PC-9 (cell line): ENCODE measurements at regions not wholly inside any gene's neighbourhood (a gene's known extent, or its start where the extent isn't known, plus 50 kb on each side); places are given as distances from the start of the nearest gene placed in this dataset.

Source experiments
- BruUV-seq: library from RNA; stranded (reverse); fragments of 400-500 nt; replicated peaks from 2 replicates; lab custom pipeline; 2021; lab: Mats Ljungman, UMichigan
- CTCF ChIA-PET: fragments of 300-600 bp; sonication (Branson Sonifier 250); formaldehyde crosslinking; loops from one replicate; lab custom pipeline; 2022; ENCODE audit warnings: antibody characterized with exemption; lab: Charles Lee
- POLR2A ChIA-PET: fragments of 300-600 bp; sonication (Branson Sonifier 250); formaldehyde crosslinking; loops from one replicate; lab custom pipeline; 2022; ENCODE audit warnings: antibody characterized with exemption; ENCODE audit not compliant: unreplicated experiment; lab: Charles Lee
- DNase-seq, 2 experiments: peaks; one replicate each; pipeline versions ENCODE4 v3.0.0 to v3.0.0-alpha.2; 2015 to 2022; ENCODE audit warnings: mixed read lengths in 1 of 2
- H2AFZ ChIP-seq: fragments of 200-600 bp; sonication (generic); 2 replicates; pipeline ENCODE4 v1.8.1; 2017; ENCODE audit warnings: antibody characterized with exemption
- H3F3A ChIP-seq: fragments of 200-600 bp; sonication (generic); 2 replicates; pipeline ENCODE4 v1.8.1; 2017; ENCODE audit warnings: antibody characterized with exemption, mild to moderate bottlenecking, low read depth; ENCODE audit not compliant: insufficient read depth
- H3K27ac ChIP-seq: fragments of 200-600 bp; sonication (generic); 2 replicates; pipeline ENCODE4 v1.6.1; 2016; ENCODE audit warnings: mixed run types
- H3K27me3 ChIP-seq: fragments of 200-600 bp; sonication (generic); 2 replicates; pipeline ENCODE4 v1.6.1; 2016; ENCODE audit warnings: low read depth, mixed run types; ENCODE audit not compliant: insufficient read depth
- H3K36me3 ChIP-seq: fragments of 200-600 bp; sonication (generic); 2 replicates; pipeline ENCODE4 v1.6.1; 2016; ENCODE audit warnings: low read depth, mixed run types
- H3K4me1 ChIP-seq: fragments of 200-600 bp; sonication (generic); replicated peaks from 2 replicates; pipeline ENCODE4 v1.6.1; 2016; ENCODE audit warnings: mixed run types; ENCODE audit not compliant: insufficient read depth
- H3K4me2 ChIP-seq: fragments of 200-600 bp; sonication (generic); 2 replicates; pipeline ENCODE4 v1.6.1; 2017; ENCODE audit warnings: mixed run types
- H3K4me3 ChIP-seq: fragments of 200-600 bp; sonication (generic); 2 replicates; pipeline ENCODE4 v1.6.1; 2016; ENCODE audit warnings: mixed run types
- H3K79me2 ChIP-seq: fragments of 200-600 bp; sonication (generic); 2 replicates; pipeline ENCODE4 v1.6.1; 2017; ENCODE audit warnings: low read depth, mixed run types
- H3K9me2 ChIP-seq: fragments of 200-600 bp; sonication (generic); 2 replicates; pipeline ENCODE4 v1.8.1; 2017; ENCODE audit warnings: mild to moderate bottlenecking; ENCODE audit not compliant: insufficient read depth
- H3K9me3 ChIP-seq: fragments of 200-600 bp; sonication (generic); 2 replicates; pipeline ENCODE4 v1.8.1; 2016; ENCODE audit warnings: low read depth; ENCODE audit not compliant: insufficient read depth
- H4K20me1 ChIP-seq: fragments of 200-600 bp; sonication (generic); 2 replicates; pipeline ENCODE4 v1.8.1; 2017; ENCODE audit not compliant: insufficient read depth
- CTCF ChIP-seq: fragments of 200-600 bp; sonication (generic); conservative IDR thresholded peaks from 2 replicates; pipeline ENCODE4 v1.6.1; 2017; ENCODE audit warnings: mixed run types, antibody characterized with exemption, mild to moderate bottlenecking, moderate library complexity
- EZH2 ChIP-seq: fragments of 200-600 bp; sonication (generic); IDR thresholded peaks from 2 replicates; pipeline ENCODE4 v1.8.0; 2017; ENCODE audit warnings: antibody characterized with exemption, low read depth
- intact Hi-C: fragments of 100-400 bp; cut with micrococcal nuclease; formaldehyde crosslinking; loops from one replicate; pipeline ENCODE4 v1.10.0; 2022; ENCODE audit not compliant: unreplicated experiment

- no TSS peak for BruUV-seq
- Histone ChIP-seq H2AFZ (no peak overlapping the region), H3K36me3 (no peaks in the 10 kb centered on the region)
Measured at GRCh38 chrX:45577361-45577760, 376.7 kb upstream of the DIPK2B start.

GRCh38 chrX:45571453-45571852 lies 370.8 kb upstream of the DIPK2B start:
- intact Hi-C loops, result no loop called here

More at GRCh38 chrX:45577361-45577760, 376.7 kb upstream of the DIPK2B start:
- H3K9me3 ChIP-seq, result no peaks in the 10 kb centered on the region
- H3K27me3 ChIP-seq, result no peaks in the 10 kb centered on the region
- no peak overlapping the region for H3K4me2 ChIP-seq
- no peak overlapping the region for H3K27ac ChIP-seq
- ChIA-PET POLR2A (no interaction called here), CTCF (no interaction called here)
- H3K4me1 ChIP-seq, result no peaks in the 10 kb centered on the region
- no peaks in the 10 kb centered on the region for H3K9me2 ChIP-seq
- H3F3A ChIP-seq, result no peaks in the 10 kb centered on the region
- no peaks in the 10 kb centered on the region for H3K79me2 ChIP-seq
- TF ChIP-seq CTCF, result no peak
- no peak for TF ChIP-seq EZH2
- no peak for DNase-seq
- intact Hi-C loops, result no loop called here
- H3K4me3 ChIP-seq, result no peak overlapping the region
- no peaks in the 10 kb centered on the region for H4K20me1 ChIP-seq

GRCh38 chrX:45566456-45566855 lies 365.8 kb upstream of the DIPK2B start:
- no peaks in the 10 kb centered on the region for H3K79me2 ChIP-seq
- H2AFZ ChIP-seq, result no peak overlapping the region
- ChIA-PET CTCF (no interaction called here), POLR2A (no interaction called here)
- no peak overlapping the region for H3K27ac ChIP-seq
- BruUV-seq, result no TSS peak
- H3K36me3 ChIP-seq, result no peaks in the 10 kb centered on the region
- H4K20me1 ChIP-seq, result no peaks in the 10 kb centered on the region
- H3K4me2 ChIP-seq, result no peak overlapping the region
- H3K27me3 ChIP-seq, result no peaks in the 10 kb centered on the region
- no peak overlapping the region for H3K4me3 ChIP-seq
- no peaks in the 10 kb centered on the region for H3K4me1 ChIP-seq
- intact Hi-C loops, result no loop called here
- H3K9me2 ChIP-seq, result no peaks in the 10 kb centered on the region
- TF ChIP-seq EZH2, result no peak
- no peak for TF ChIP-seq CTCF
- no peaks in the 10 kb centered on the region for H3F3A ChIP-seq
- no peak for DNase-seq
- H3K9me3 ChIP-seq, result no peaks in the 10 kb centered on the region

More at GRCh38 chrX:45571453-45571852, 370.8 kb upstream of the DIPK2B start:
- Histone ChIP-seq H3F3A (no peaks in the 10 kb centered on the region), H3K4me1 (no peaks in the 10 kb centered on the region), H3K4me2 (no peak overlapping the region), H3K79me2 (no peaks in the 10 kb centered on the region), H2AFZ (no peak overlapping the region), H4K20me1 (no peaks in the 10 kb centered on the region), H3K9me2 (no peaks in the 10 kb centered on the region), H3K9me3 (no peaks in the 10 kb centered on the region), H3K36me3 (no peaks in the 10 kb centered on the region), H3K27ac (no peak overlapping the region), H3K27me3 (no peaks in the 10 kb centered on the region), H3K4me3 (no peak overlapping the region)
- no peak for DNase-seq
- POLR2A ChIA-PET, result no interaction called here
- TF ChIP-seq CTCF (no peak), EZH2 (no peak)
- CTCF ChIA-PET, result no interaction called here
- no TSS peak for BruUV-seq
